NB4 (cell line): ENCODE measurements at regions not wholly inside any gene's neighbourhood (a gene's known extent, or its start where the extent isn't known, plus 50 kb on each side); places are given as distances from the start of the nearest gene placed in this dataset.

Source experiments
- DNase-seq: peaks from one replicate; pipeline ENCODE4 v3.0.0; 2010; ENCODE audit warnings: low read depth
- H3K4me3 ChIP-seq: one replicate; pipeline ENCODE4 v1.5.1; 2011; ENCODE audit warnings: mild to moderate bottlenecking, low read depth, low read length, moderate library complexity
- CTCF ChIP-seq: IDR thresholded peaks from one replicate; pipeline ENCODE4 v1.5.1; 2012; ENCODE audit warnings: low read depth, low read length
- MYC ChIP-seq: IDR thresholded peaks from 2 replicates; pipeline ENCODE4 v1.6.1; 2011; ENCODE audit warnings: low read depth, low read length
- POLR2A ChIP-seq: IDR thresholded peaks from 2 replicates; pipeline ENCODE4 v1.6.1; 2011; ENCODE audit warnings: mild to moderate bottlenecking; ENCODE audit not compliant: insufficient read length; ENCODE audit errors: extremely low read depth
- TF ChIP-seq, protein P1 (sequence below): IDR thresholded peaks from 2 replicates; pipeline ENCODE4 v1.6.1; 2011; ENCODE audit warnings: low read depth, low read length

DNA sequence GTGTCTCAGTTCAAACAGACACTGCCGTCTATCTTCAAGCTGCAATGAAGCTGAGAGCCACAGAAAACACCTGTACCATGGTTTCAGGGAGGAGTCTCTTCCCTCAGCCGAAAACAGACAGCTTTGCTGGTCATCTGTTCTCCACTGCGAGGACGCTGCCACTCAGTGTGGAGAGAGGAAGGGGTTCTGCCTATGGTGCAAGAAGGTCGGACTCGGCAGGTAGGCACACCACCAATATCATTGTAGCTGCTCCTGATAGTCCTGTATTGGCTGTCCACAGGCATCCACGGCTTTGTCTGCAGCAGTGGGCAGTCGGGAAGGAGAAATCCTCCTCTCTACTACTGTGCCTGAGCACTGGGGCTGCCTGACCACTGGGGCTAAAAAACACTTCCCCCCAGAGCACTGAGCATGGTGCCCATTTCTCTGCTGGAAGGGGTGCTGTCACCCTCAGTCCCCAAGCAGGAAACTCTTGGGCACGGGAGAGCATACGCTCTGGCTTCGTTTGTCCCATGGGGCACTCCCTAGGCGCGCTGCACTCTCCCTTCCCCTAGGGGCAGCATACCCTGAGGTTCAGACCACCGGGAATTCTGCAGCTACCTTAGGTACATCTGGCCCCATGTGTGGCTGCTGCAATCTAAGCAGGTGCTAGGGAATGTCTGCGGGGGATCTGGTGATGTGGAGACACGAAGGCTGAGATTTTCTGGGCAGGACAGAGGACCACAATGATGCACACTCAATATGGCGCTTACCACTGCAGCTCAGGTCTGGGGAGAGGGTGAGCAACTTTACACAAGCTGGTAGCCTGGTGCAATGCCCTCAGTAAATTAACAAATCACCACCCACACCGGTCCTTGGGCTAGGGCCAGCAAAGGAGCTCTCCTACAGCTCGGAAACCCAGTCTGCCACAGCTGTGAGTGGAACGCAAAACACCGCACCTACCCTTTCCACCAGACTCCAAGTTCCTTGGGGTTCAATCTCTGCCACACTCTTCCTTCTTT is 880.9 kb upstream of the SEMA6A start:
- no peak overlapping the region for H3K4me3 ChIP-seq
- peak; percentile 40 for TF ChIP-seq CTCF
- TF ChIP-seq, protein P1, sequence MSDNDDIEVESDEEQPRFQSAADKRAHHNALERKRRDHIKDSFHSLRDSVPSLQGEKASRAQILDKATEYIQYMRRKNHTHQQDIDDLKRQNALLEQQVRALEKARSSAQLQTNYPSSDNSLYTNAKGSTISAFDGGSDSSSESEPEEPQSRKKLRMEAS: no peak
- peak; percentile 19 for DNase-seq

- TF ChIP-seq, protein P1: no peak
- peak; percentile 91 for TF ChIP-seq CTCF
- DNase-seq: peak; percentile 55
- H3K4me3 ChIP-seq: no peak overlapping the region
Observed at GRCh38 chr5:117454716-117455212, 880.1 kb upstream of the SEMA6A start.

DNA sequence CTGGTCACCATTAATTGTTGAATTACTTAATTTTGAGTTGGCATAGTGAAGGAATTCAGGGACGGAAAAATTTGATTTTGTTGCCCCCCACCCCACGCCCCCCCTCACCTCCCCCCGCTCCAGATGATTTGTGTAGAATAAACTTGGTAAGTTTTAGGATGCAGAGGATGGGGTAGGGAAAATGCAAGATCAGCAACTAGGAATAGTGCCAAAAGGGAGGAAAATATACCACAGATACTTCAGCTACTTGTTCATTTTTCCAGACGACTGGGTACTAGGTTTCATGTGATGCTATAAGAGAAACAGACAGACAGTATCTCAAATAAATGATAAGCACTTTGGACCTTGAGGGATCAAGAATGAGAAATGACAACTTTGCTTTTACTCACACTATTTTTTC is 862.2 kb upstream of the SEMA6A start:
- DNase-seq: no peak
- no peak overlapping the region for H3K4me3 ChIP-seq
- TF ChIP-seq, protein P1: no peak
- TF ChIP-seq CTCF: no peak
- TF ChIP-seq MYC: no peak
- TF ChIP-seq POLR2A: no peak

DNA sequence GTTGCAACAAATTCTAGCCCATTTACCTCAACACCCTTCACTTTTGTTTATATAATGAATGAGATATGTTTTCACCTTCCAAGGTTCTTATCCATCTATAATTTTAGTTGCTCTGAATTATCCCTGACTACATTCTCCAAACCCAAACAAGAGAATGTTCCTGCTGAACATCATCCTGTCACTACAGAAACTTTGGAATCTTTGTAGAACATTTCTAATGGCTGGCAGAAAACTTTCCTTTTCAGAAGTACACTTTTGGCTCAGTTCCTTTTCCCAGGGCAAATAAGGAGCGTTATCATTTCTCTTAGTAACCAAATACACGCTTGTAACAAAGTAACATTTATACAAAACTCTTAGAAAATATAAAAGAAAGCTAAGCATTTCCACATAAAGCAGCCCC is 860.6 kb upstream of the SEMA6A start:
- H3K4me3 ChIP-seq: no peak overlapping the region
- DNase-seq: no peak
- TF ChIP-seq CTCF: no peak
- TF ChIP-seq, protein P1: no peak
- no peak for TF ChIP-seq POLR2A
- no peak for TF ChIP-seq MYC

DNA sequence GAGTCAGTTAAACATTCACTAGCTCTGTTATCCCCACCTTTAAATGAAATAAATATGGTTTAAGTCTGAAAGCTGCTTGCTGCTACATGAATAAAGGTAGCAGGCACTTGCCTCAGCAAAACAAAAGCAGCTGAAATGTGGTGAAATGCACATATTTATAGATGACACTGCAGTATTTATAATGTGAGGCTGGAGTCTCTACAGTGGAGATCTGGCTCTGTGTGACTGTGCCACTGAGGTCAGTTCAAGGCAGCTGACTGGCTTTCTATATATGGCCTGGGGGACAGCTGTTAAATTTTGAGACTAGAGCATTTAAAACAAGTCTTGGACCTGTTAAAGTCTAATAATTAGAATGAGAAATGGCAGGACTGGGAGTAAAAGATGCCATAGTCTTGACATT is 859.6 kb upstream of the SEMA6A start:
- H3K4me3 ChIP-seq: no peak overlapping the region
- DNase-seq: no peak
- TF ChIP-seq, protein P1: no peak

- DNase-seq: no peak
- no peak overlapping the region for H3K4me3 ChIP-seq
- TF ChIP-seq MYC (no peak), POLR2A (no peak), CTCF (no peak)
- TF ChIP-seq, protein P1: no peak
Observed at GRCh38 chr5:117433818-117434217, 859.2 kb upstream of the SEMA6A start.
